Endothelial cell (in vitro differentiated cells): ENCODE measurements at regions not wholly inside any gene's neighbourhood (a gene's known extent, or its start where the extent isn't known, plus 50 kb on each side); places are given as distances from the start of the nearest gene placed in this dataset.

ENCODE experiments used
- DNase-seq: peaks from one replicate; pipeline ENCODE4 v3.0.0; 2021; ENCODE audit warnings: low spot score
- H3K27ac Mint-ChIP-seq: one replicate; pipeline ENCODE4 v1.8.0; 2021; ENCODE audit warnings: mixed read lengths, inconsistent platforms; ENCODE audit not compliant: unreplicated experiment
- H3K27me3 Mint-ChIP-seq: one replicate; pipeline ENCODE4 v1.8.0; 2021; ENCODE audit warnings: mild to moderate bottlenecking, moderate library complexity, mixed read lengths, inconsistent platforms; ENCODE audit not compliant: unreplicated experiment
- H3K36me3 Mint-ChIP-seq: one replicate; pipeline ENCODE4 v1.8.0; 2021; ENCODE audit warnings: mild to moderate bottlenecking, low read depth, mixed read lengths, inconsistent platforms; ENCODE audit not compliant: unreplicated experiment
- H3K4me1 Mint-ChIP-seq: one replicate; pipeline ENCODE4 v1.8.0; 2021; ENCODE audit warnings: mild to moderate bottlenecking, mixed read lengths, inconsistent platforms; ENCODE audit not compliant: unreplicated experiment
- H3K4me3 Mint-ChIP-seq: one replicate; pipeline ENCODE4 v1.8.0; 2021; ENCODE audit warnings: mild to moderate bottlenecking, mixed read lengths, inconsistent platforms; ENCODE audit not compliant: unreplicated experiment
- H3K9me3 Mint-ChIP-seq: one replicate; pipeline ENCODE4 v1.8.0; 2021; ENCODE audit warnings: mixed read lengths, inconsistent platforms; ENCODE audit not compliant: unreplicated experiment
- TF ChIP-seq, protein P1 (sequence below): fragments of 200-600 bp; sonication (generic); IDR thresholded peaks from one replicate; pipeline ENCODE4 v1.5.0; 2021; ENCODE audit warnings: antibody characterized with exemption; ENCODE audit not compliant: unreplicated experiment

DNA sequence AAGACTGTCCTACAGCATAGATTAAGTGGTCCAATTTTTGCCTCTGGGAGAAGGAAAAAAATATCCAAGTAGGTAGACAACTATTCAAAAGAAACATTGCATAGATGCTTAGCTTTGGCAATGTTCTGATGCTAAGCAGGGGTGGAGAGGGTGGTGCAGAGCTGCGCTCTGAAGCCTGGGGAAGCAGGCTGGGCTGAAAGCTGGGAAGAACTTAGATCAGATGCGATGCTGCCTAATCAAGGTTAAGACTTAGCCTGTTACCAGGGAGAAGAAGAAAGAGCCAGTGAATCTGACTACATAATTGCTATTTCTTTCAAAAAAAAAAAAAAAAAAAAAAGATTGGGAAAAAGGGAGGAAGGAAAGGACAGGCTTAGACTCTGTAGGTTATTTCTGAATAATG is 89.0 kb upstream of the SCOC start:
- no peaks in the 10 kb centered on the region for H3K36me3 Mint-ChIP-seq
- no peaks in the 10 kb centered on the region for H3K4me1 Mint-ChIP-seq
- DNase-seq, result no peak
- H3K27me3 Mint-ChIP-seq, result no peaks in the 10 kb centered on the region
- no peak overlapping the region for H3K27ac Mint-ChIP-seq
- H3K9me3 Mint-ChIP-seq, result no peaks in the 10 kb centered on the region
- TF ChIP-seq, protein P1, sequence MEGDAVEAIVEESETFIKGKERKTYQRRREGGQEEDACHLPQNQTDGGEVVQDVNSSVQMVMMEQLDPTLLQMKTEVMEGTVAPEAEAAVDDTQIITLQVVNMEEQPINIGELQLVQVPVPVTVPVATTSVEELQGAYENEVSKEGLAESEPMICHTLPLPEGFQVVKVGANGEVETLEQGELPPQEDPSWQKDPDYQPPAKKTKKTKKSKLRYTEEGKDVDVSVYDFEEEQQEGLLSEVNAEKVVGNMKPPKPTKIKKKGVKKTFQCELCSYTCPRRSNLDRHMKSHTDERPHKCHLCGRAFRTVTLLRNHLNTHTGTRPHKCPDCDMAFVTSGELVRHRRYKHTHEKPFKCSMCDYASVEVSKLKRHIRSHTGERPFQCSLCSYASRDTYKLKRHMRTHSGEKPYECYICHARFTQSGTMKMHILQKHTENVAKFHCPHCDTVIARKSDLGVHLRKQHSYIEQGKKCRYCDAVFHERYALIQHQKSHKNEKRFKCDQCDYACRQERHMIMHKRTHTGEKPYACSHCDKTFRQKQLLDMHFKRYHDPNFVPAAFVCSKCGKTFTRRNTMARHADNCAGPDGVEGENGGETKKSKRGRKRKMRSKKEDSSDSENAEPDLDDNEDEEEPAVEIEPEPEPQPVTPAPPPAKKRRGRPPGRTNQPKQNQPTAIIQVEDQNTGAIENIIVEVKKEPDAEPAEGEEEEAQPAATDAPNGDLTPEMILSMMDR, result no peak
- no peak overlapping the region for H3K4me3 Mint-ChIP-seq

DNA sequence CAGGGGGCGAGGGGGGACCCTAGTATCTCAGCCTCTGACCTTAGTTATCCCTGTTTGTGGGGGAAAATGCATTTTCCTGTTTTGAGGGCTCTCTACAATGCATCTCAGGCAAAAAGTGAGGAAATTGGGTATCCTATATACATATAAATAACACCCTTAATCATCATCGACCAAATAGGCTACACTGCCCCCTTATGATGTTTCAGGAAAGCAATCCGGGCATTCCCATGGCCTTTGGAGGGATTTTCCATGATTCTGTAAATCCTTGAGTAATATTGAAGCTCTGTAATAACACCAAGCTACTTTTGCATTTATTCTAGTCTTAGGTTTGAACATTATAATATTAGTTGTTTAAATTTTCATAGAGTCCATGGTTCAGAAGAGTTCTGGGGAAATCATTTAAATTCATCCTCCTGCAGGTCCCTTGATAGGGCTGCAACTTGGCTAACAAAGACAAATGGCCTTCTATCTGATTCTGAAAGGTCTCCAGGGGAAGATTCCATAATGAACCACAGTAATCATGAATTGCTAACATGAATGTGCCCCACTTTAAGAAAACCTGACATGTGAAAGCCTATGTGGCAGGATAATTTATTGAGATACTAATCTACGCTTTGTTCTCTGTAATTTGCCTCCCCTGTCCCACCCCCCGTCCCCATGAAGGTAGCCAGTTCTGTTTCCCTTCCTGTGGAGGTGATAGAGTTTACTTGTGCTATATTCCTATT is 91.5 kb upstream of the SCOC start:
- Mint-ChIP-seq H3K4me1 (no peaks in the 10 kb centered on the region), H3K9me3 (no peaks in the 10 kb centered on the region), H3K27me3 (peaks cover 1% of the 10 kb centered on the region), H3K36me3 (no peaks in the 10 kb centered on the region), H3K27ac (no peak overlapping the region), H3K4me3 (no peak overlapping the region)
- TF ChIP-seq, protein P1, result no peak
- DNase-seq, result no peak

- Mint-ChIP-seq H3K36me3 (no peaks in the 10 kb centered on the region), H3K27me3 (peaks cover 1% of the 10 kb centered on the region), H3K9me3 (no peaks in the 10 kb centered on the region), H3K4me1 (no peaks in the 10 kb centered on the region), H3K4me3 (no peak overlapping the region), H3K27ac (no peak overlapping the region)
- TF ChIP-seq, protein P1, result no peak
- no peak for DNase-seq
Measured at GRCh38 chr4:140277576-140277975, 95.9 kb upstream of the SCOC start.

- Mint-ChIP-seq H3K27me3 (peaks cover 3% of the 10 kb centered on the region), H3K27ac (no peak overlapping the region), H3K36me3 (no peaks in the 10 kb centered on the region), H3K4me3 (no peak overlapping the region), H3K9me3 (no peaks in the 10 kb centered on the region), H3K4me1 (peaks cover 17% of the 10 kb centered on the region)
- TF ChIP-seq, protein P1, result no peak
- DNase-seq, result no peak
Measured at GRCh38 chr4:140271553-140271952, 101.9 kb upstream of the SCOC start.

- no peak for DNase-seq
- no peak overlapping the region for H3K4me3 Mint-ChIP-seq
- H3K27ac Mint-ChIP-seq, result no peak overlapping the region
- no peaks in the 10 kb centered on the region for H3K36me3 Mint-ChIP-seq
- TF ChIP-seq, protein P1, result no peak
- H3K9me3 Mint-ChIP-seq, result no peaks in the 10 kb centered on the region
- peaks cover 17% of the 10 kb centered on the region for H3K4me1 Mint-ChIP-seq
- peaks cover 4% of the 10 kb centered on the region for H3K27me3 Mint-ChIP-seq
Measured at GRCh38 chr4:140269369-140269768, 104.1 kb upstream of the SCOC start.
